Tibial nerve (tissue), 4 donors: ENCODE measurements at regions not wholly inside any gene's neighbourhood (a gene's known extent, or its start where the extent isn't known, plus 50 kb on each side); places are given as distances from the start of the nearest gene placed in this dataset.

Experiments
- DNase-seq, 2 donors: peaks; one replicate each; pipeline ENCODE4 v3.0.0-alpha.2; 2019; ENCODE audit warnings: low spot score in 2 of 2
- H3K27ac ChIP-seq, 4 donors: fragments of 200-600 bp; sonication (generic) in 3 of 4; one replicate each; pipeline ENCODE4 v1.5.1; 2017 to 2019; ENCODE audit warnings: mild to moderate bottlenecking in 1 of 4
- H3K27me3 ChIP-seq, 2 donors: fragments of 200-600 bp; sonication (generic) in 1 of 2; one replicate each; pipeline versions ENCODE4 v1.5.1 to v1.6.0; 2017 to 2019
- H3K36me3 ChIP-seq, 3 donors: fragments of 200-600 bp; sonication (generic); one replicate each; pipeline ENCODE4 v1.5.1; 2018 to 2019
- H3K4me1 ChIP-seq, 4 donors: fragments of 200-600 bp; sonication (generic) in 3 of 4; one replicate each; pipeline ENCODE4 v1.5.1; 2017 to 2019
- H3K4me3 ChIP-seq, 4 donors: fragments of 200-600 bp; sonication (generic) in 3 of 4; one replicate each; pipeline ENCODE4 v1.5.1; 2017 to 2019; ENCODE audit warnings: mild to moderate bottlenecking in 1 of 4, moderate library complexity in 1 of 4
- H3K9me3 ChIP-seq, 4 donors: fragments of 200-600 bp; sonication (generic) in 3 of 4; one replicate each; pipeline ENCODE4 v1.5.1; 2017 to 2019
- EP300 ChIP-seq, 2 donors: sonication (generic); formaldehyde crosslinking; IDR thresholded peaks; one replicate each; pipeline ENCODE4 v1.6.1; 2017; ENCODE audit warnings: antibody characterized with exemption in 2 of 2, mild to moderate bottlenecking in 1 of 2
- POLR2A ChIP-seq, 2 donors: fragments of 450-650 bp; IDR thresholded peaks; one replicate each; pipeline ENCODE4 v1.6.1; 2017; ENCODE audit warnings: antibody characterized with exemption in 2 of 2, mild to moderate bottlenecking in 2 of 2, moderate library complexity in 2 of 2
- WGBS, 2 donors: methylation state at CpG; one replicate each; pipeline ENCODE4 v1.1.5; 2018; 5-methylcytosine and 5-hydroxymethylcytosine counted together
- TF ChIP-seq, protein P1 (sequence below), 5 experiments: fragments of 200-600 bp in 3 of 5; fragments of 450-650 bp in 2 of 5; sonication (generic) in 3 of 5; IDR thresholded peaks; one replicate each; pipeline ENCODE4 v1.5.1; 2016 to 2019; ENCODE audit warnings: antibody characterized with exemption in 5 of 5, mild to moderate bottlenecking in 3 of 5, moderate library complexity in 2 of 5

DNA sequence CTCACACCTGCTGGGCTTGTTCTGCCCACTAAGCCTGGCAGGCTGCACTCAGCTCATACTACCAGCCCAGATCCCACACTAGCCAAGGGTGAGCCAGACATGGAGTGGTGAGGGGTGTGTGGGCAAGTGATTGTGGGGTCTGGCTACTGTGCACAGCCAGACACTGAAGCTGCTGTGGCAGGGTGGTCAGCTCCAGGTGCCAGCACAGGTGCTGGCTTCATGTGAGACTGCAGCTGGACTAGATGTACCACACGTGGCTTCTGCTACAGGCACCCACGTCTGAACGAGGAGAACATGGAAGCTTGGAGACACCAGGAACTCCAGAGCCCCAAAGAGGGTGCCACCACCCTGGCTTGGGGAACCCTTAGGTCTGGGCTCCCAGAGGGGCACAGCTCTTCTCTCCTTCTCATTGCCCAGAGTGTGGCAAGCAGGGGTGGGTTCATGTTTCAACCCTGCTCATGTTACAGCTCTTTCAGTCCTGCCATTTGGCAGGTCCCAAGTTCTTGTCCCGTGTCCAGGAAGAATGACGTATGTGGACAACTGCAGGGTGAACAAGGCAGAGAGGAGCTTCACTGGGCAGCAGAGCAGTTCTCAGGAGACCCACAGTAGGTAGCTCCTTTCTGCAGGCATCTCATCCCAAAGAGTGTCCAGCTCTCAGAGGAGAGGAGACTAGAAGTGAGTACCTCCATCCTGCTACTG lies 1624.2 kb upstream of the TMEFF2 start:
- Histone ChIP-seq H3K27ac (no peak overlapping the region), H3K27me3 (no peaks in the 10 kb centered on the region), H3K9me3 (peaks cover 0 to 4% (median 0%) of the 10 kb centered on the region in 4 donors), H3K36me3 (no peaks in the 10 kb centered on the region), H3K4me1 (no peaks in the 10 kb centered on the region), H3K4me3 (no peak overlapping the region)
- WGBS, 2 donors: 83 to 100% methylated on average over 5 of the region's 5 CpGs
- TF ChIP-seq, protein P1, sequence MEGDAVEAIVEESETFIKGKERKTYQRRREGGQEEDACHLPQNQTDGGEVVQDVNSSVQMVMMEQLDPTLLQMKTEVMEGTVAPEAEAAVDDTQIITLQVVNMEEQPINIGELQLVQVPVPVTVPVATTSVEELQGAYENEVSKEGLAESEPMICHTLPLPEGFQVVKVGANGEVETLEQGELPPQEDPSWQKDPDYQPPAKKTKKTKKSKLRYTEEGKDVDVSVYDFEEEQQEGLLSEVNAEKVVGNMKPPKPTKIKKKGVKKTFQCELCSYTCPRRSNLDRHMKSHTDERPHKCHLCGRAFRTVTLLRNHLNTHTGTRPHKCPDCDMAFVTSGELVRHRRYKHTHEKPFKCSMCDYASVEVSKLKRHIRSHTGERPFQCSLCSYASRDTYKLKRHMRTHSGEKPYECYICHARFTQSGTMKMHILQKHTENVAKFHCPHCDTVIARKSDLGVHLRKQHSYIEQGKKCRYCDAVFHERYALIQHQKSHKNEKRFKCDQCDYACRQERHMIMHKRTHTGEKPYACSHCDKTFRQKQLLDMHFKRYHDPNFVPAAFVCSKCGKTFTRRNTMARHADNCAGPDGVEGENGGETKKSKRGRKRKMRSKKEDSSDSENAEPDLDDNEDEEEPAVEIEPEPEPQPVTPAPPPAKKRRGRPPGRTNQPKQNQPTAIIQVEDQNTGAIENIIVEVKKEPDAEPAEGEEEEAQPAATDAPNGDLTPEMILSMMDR (IDR thresholded peaks at IDR 0.05): no peak
- no peak for TF ChIP-seq POLR2A (IDR thresholded peaks at IDR 0.05)
- no peak for TF ChIP-seq EP300 (IDR thresholded peaks at IDR 0.05)
- DNase-seq: no peak

DNA sequence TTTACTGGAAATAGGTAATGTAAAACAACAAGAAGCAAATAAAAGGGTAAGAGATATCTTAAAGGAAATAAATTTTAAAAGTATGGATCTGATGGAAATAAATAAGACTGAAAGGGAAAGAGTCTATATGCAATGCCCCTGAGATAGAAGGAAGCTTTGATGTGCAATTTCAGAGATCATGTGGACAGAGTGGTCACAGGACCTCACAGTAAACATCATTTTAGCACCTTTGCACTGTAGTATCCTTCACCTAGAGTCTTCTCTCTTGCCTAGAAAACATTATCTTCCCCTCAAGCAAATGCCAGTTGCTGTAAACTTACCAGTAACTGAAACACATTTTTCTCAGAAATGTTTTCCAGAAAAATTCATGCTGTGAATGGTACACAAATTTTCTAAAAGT lies 1621.3 kb upstream of the TMEFF2 start:
- no peak for TF ChIP-seq POLR2A (IDR thresholded peaks at IDR 0.05)
- TF ChIP-seq EP300 (IDR thresholded peaks at IDR 0.05): no peak
- TF ChIP-seq, protein P1 (IDR thresholded peaks at IDR 0.05): no peak
- Histone ChIP-seq H3K4me3 (no peak overlapping the region), H3K36me3 (no peaks in the 10 kb centered on the region), H3K4me1 (no peaks in the 10 kb centered on the region), H3K27me3 (no peaks in the 10 kb centered on the region), H3K9me3 (peaks cover 0 to 4% (median 0%) of the 10 kb centered on the region in 4 donors), H3K27ac (no peak overlapping the region)
- DNase-seq: no peak

DNA sequence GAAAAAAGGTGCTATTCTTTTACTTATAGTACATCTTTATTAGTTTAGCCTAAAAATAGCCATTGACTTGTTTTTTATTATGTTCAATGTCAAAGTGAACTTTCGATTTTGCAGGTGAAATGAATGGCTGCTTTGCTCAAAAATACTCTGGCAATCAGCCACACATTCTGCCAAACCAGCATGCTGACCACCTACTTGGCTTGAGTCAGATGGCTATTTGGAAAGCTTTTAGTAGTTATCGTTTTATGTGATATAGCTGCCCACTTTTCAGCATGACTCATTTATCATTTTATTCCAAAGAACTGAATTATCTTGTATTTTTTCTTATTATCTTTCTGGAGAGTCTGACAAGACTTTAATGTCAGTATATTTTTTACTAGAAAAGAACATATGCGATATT lies 1615.8 kb upstream of the TMEFF2 start:
- H3K36me3 ChIP-seq: no peaks in the 10 kb centered on the region
- no peak for TF ChIP-seq EP300 (IDR thresholded peaks at IDR 0.05)
- TF ChIP-seq, protein P1 (IDR thresholded peaks at IDR 0.05): no peak
- H3K4me3 ChIP-seq: no peak overlapping the region
- H3K4me1 ChIP-seq: no peaks in the 10 kb centered on the region
- no peaks in the 10 kb centered on the region for H3K27me3 ChIP-seq
- 69% methylated on average over 3 of the region's 3 CpGs for WGBS, 2 donors
- no peak overlapping the region for H3K27ac ChIP-seq
- DNase-seq: no peak
- no peaks in the 10 kb centered on the region for H3K9me3 ChIP-seq

DNA sequence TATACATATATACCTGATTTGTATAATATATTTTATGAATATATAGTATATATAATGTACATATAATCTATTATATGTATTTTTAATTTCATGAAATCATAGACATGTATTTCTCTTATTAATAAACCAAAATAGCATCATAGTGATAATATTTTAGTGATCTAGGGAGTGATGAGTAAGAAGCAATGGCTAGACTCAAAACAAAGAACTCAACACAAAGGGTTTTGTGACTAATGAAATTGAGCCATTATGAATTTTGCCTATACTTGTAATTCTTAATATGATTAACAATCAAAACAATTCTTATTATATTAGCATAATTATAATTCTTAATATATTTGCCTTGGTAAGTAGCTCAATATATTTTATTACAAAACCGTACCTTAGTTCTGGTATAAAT lies 1614.1 kb upstream of the TMEFF2 start:
- 95 to 98% methylated on average over 1 of the region's 1 CpG for WGBS, 2 donors
- DNase-seq: no peak
- Histone ChIP-seq H3K9me3 (no peaks in the 10 kb centered on the region), H3K4me3 (no peak overlapping the region), H3K27ac (no peak overlapping the region), H3K4me1 (no peaks in the 10 kb centered on the region), H3K36me3 (no peaks in the 10 kb centered on the region), H3K27me3 (no peaks in the 10 kb centered on the region)
- TF ChIP-seq POLR2A (IDR thresholded peaks at IDR 0.05): no peak
- TF ChIP-seq, protein P1 (IDR thresholded peaks at IDR 0.05): no peak
- TF ChIP-seq EP300 (IDR thresholded peaks at IDR 0.05): no peak

DNA sequence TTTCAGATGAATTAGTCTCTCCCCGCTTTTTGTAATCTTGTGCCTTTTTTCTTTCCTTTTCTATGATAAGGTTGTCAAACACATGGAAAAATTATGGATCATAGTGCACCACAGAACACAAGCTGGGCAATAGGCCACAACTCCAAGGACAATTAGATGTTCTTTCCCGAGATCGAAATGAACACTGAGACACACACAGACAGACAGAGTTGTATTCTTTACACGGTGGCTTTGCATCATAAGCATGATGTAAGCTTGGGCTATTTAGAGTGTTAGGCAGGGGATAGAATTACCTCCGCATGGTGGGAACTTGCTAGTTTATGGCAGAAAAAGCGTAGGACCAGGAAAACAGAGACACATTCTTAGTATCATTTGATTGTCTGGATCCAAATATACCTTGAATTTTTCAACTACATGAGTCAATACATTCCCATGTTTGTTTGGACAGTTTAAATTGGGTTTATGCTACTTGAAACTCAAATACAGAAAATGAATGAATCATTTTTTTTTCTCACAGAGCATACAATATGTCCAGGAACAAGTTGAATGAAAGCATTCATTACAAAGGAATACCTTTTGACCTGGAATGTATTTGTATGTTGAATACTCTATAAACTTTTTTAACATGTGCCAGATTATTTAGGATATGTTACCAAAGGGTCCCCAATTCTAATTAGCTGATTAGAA lies 1611.5 kb upstream of the TMEFF2 start:
- H3K4me3 ChIP-seq: no peak overlapping the region
- TF ChIP-seq, protein P1 (IDR thresholded peaks at IDR 0.05): no peak
- TF ChIP-seq EP300 (IDR thresholded peaks at IDR 0.05): no peak
- TF ChIP-seq POLR2A (IDR thresholded peaks at IDR 0.05): no peak
- no peaks in the 10 kb centered on the region for H3K9me3 ChIP-seq
- no peaks in the 10 kb centered on the region for H3K4me1 ChIP-seq
- no peak for DNase-seq
- H3K36me3 ChIP-seq: no peaks in the 10 kb centered on the region
- H3K27ac ChIP-seq: no peak overlapping the region
- H3K27me3 ChIP-seq: no peaks in the 10 kb centered on the region
- 40 to 50% methylated on average over 6 of the region's 6 CpGs for WGBS, 2 donors
